GM12878 (cell line): ENCODE measurements at regions not wholly inside any gene's neighbourhood (a gene's known extent, or its start where the extent isn't known, plus 50 kb on each side); places are given as distances from the start of the nearest gene placed in this dataset.

ENCODE experiments used
- ATAC-seq: fragments of 200-7000 bp; cut with Tn5 transposase; 3 replicates; pipeline ENCODE4 v1.9.1; 2020; ENCODE audit warnings: mild to moderate bottlenecking, moderate library complexity
- BruUV-seq: library from RNA; stranded (reverse); fragments of 400-500 nt; replicated peaks from 2 replicates; lab custom pipeline; 2021; lab: Mats Ljungman, UMichigan
- CTCF ChIA-PET: fragments of 300-600 bp; sonication (Branson Sonifier 250); formaldehyde crosslinking; extraction: SDS; loops from one replicate; lab custom pipeline; 2021; ENCODE audit warnings: inconsistent platforms; lab: Yijun Ruan, JAX
- POLR2A ChIA-PET: fragments of 350-600 bp; formaldehyde crosslinking; extraction: SDS; loops from one replicate; lab custom pipeline; 2021; ENCODE audit warnings: inconsistent platforms; lab: Charles Lee
- RAD21 ChIA-PET: fragments of 300-600 bp; sonication (Branson Sonifier 250); formaldehyde crosslinking; loops from one replicate; lab custom pipeline; 2023; ENCODE audit warnings: antibody characterized with exemption; ENCODE audit not compliant: unreplicated experiment; lab: Charles Lee
- SMC1A ChIA-PET: fragments of 300-600 bp; sonication (Branson Sonifier 250); formaldehyde crosslinking; loops from one replicate; lab custom pipeline; 2023; ENCODE audit not compliant: unreplicated experiment, uncharacterized antibody; lab: Charles Lee
- DNase-seq: peaks from one replicate; pipeline ENCODE4 v3.0.0-alpha.2; 2011; ENCODE audit warnings: low read depth, low spot score
- FAIRE-seq: peaks from 3 replicates; lab custom pipeline; 2011; peaks lifted over from hg19 to GRCh38; lab: Jason Lieb, UNC
- H2AFZ ChIP-seq: 2 replicates; pipeline ENCODE4 v1.6.0; 2011; ENCODE audit warnings: low read depth, low read length, control low read depth; ENCODE audit not compliant: control insufficient read depth
- H3K27ac ChIP-seq: 2 replicates; pipeline ENCODE4 v1.5.1; 2011; ENCODE audit warnings: control low read depth; ENCODE audit not compliant: control insufficient read depth, insufficient read depth
- H3K27me3 ChIP-seq, 2 experiments: replicated peaks in 1 of 2; 2 replicates each; pipeline versions ENCODE4 v1.6.0 to v1.6.1; 2011; ENCODE audit warnings: low read length in 1 of 2; ENCODE audit not compliant: control insufficient read depth in 2 of 2, insufficient read depth in 2 of 2
- H3K36me3 ChIP-seq, 2 experiments: 2 replicates each; pipeline ENCODE4 v1.5.1; 2011; ENCODE audit warnings: low read length in 1 of 2; ENCODE audit not compliant: control insufficient read depth in 2 of 2, insufficient read depth in 2 of 2
- H3K4me1 ChIP-seq: 2 replicates; pipeline ENCODE4 v1.6.1; 2011; ENCODE audit warnings: mild to moderate bottlenecking, low read length, moderate library complexity, mixed read lengths; ENCODE audit not compliant: control insufficient read depth, insufficient read depth
- H3K4me2 ChIP-seq: 2 replicates; pipeline ENCODE4 v1.6.0; 2011; ENCODE audit warnings: control low read depth; ENCODE audit not compliant: control insufficient read depth, insufficient read depth
- H3K4me3 ChIP-seq: fragments of 200-600 bp; sonication (generic); 2 replicates; pipeline ENCODE4 v1.5.1; 2016
- H3K79me2 ChIP-seq: 2 replicates; pipeline ENCODE4 v1.6.0; 2011; ENCODE audit warnings: low read length; ENCODE audit not compliant: control insufficient read depth, insufficient read depth
- H3K9ac ChIP-seq: 2 replicates; pipeline ENCODE4 v1.8.0; 2011; ENCODE audit warnings: low read length, control low read depth, mixed read lengths; ENCODE audit not compliant: control insufficient read depth, insufficient read depth
- H3K9me3 ChIP-seq: replicated peaks from 3 replicates; pipeline ENCODE4 v1.5.1; 2011; ENCODE audit warnings: mild to moderate bottlenecking, low read length; ENCODE audit not compliant: control insufficient read depth, insufficient read depth
- H4K20me1 ChIP-seq: 2 replicates; pipeline ENCODE4 v1.6.0; 2011; ENCODE audit not compliant: control insufficient read depth, insufficient read depth
- E2F8 ChIP-seq: fragments of 450-650 bp; IDR thresholded peaks from 2 replicates; pipeline ENCODE4 v1.6.1; 2018; ENCODE audit warnings: mild to moderate bottlenecking, low read depth, moderate library complexity; ENCODE audit not compliant: partially characterized antibody
- ETV6 ChIP-seq, 2 experiments: fragments of 450-650 bp in 1 of 2; IDR thresholded peaks in 1 of 2; conservative IDR thresholded peaks in 1 of 2; 2 replicates each; pipeline ENCODE4 v1.6.1; 2014; ENCODE audit warnings: antibody characterized with exemption in 1 of 2, borderline replicate concordance in 1 of 2, low read depth in 1 of 2, mild to moderate bottlenecking in 1 of 2, moderate library complexity in 1 of 2
- WGBS: methylation state at CpG from one replicate; pipeline ENCODE4 v1.1.6; 2016; ENCODE audit warnings: low lambda C conversion rate; ENCODE audit not compliant: insufficient replicate concordance, insufficient coverage; ENCODE audit errors: missing lambda C conversion rate; 5-methylcytosine and 5-hydroxymethylcytosine counted together
- in situ Hi-C: fragments of 300-500 bp; cut with MboI; formaldehyde crosslinking; loops from 9 replicates; pipeline ENCODE4 v1.14.3; 2018; ENCODE audit warnings: mixed read lengths
- intact Hi-C: fragments of 100-400 bp; cut with micrococcal nuclease; formaldehyde crosslinking; loops from one replicate; pipeline ENCODE4 v1.14.2; 2022; ENCODE audit not compliant: unreplicated experiment
- TF ChIP-seq, protein P1 (sequence below): fragments of 450-650 bp; IDR thresholded peaks from 2 replicates; pipeline ENCODE4 v1.6.1; 2016; ENCODE audit warnings: mild to moderate bottlenecking

GRCh38 chr17:5705876-5706576 is 121.7 kb upstream of the NLRP1 start:
- RAD21 ChIA-PET: interaction anchor here (0.9 to 2.1 kb wide), 5 partner anchors 113 to 730 kb away, joined by 3 to 12 read pairs (median 4); no protein-coding TSS in a partner anchor
- intact Hi-C loops: loop anchor here (5.0 kb wide), 1 partner anchor 716 kb away; no protein-coding TSS in a partner anchor
- H3K9me3 ChIP-seq: no peaks in the 10 kb centered on the region; the same call in 1 of the 3 replicates
- no peak overlapping the region for H2AFZ ChIP-seq
- no peak for ATAC-seq
- no peak for TF ChIP-seq ETV6 (conservative IDR thresholded peaks at IDR 0.05 in 1 of 2, IDR thresholded peaks at IDR 0.05 in 1 of 2; ENCODE audit: borderline replicate concordance in 1 of 2, low read depth in 1 of 2)
- TF ChIP-seq, protein P1, sequence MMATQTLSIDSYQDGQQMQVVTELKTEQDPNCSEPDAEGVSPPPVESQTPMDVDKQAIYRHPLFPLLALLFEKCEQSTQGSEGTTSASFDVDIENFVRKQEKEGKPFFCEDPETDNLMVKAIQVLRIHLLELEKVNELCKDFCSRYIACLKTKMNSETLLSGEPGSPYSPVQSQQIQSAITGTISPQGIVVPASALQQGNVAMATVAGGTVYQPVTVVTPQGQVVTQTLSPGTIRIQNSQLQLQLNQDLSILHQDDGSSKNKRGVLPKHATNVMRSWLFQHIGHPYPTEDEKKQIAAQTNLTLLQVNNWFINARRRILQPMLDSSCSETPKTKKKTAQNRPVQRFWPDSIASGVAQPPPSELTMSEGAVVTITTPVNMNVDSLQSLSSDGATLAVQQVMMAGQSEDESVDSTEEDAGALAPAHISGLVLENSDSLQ: no peak
- TF ChIP-seq E2F8: no peak
- no peaks in the 10 kb centered on the region for H3K4me1 ChIP-seq
- no peak overlapping the region for H3K27ac ChIP-seq
- no peak overlapping the region for H3K4me3 ChIP-seq
- FAIRE-seq: no peak
- POLR2A ChIA-PET: no interaction called here
- WGBS: 36% methylated on average over 10 of the region's 10 CpGs
- no peaks in the 10 kb centered on the region for H3K36me3 ChIP-seq
- SMC1A ChIA-PET: interaction anchor here (0.8 to 2.2 kb wide), 10 partner anchors 9 to 733 kb away, joined by 3 to 8 read pairs (median 3); partner anchors contain the start of gene NLRP1
- no peak overlapping the region for H3K9ac ChIP-seq
- no peaks in the 10 kb centered on the region for H4K20me1 ChIP-seq
- H3K79me2 ChIP-seq: no peaks in the 10 kb centered on the region
- BruUV-seq: no TSS peak
- no peak for DNase-seq
- CTCF ChIA-PET: interaction anchor here (0.8 to 5.7 kb wide), 14 partner anchors 8 to 730 kb away, joined by 3 to 50 read pairs (median 5); no protein-coding TSS in a partner anchor
- no peak overlapping the region for H3K4me2 ChIP-seq
- in situ Hi-C loops: loop anchor here (25.0 kb wide), 1 partner anchor 706 kb away; no protein-coding TSS in a partner anchor
- peaks cover 0 to 2% of the 10 kb centered on the region in 2 experiments; a peak in 2 of 4 replicates for H3K27me3 ChIP-seq
